ENCODE measurements at regions not wholly inside any gene's neighbourhood (a gene's known extent, or its start where the extent isn't known, plus 50 kb on each side); places are given as distances from the start of the nearest gene placed in this dataset.

- H3K27ac ChIP-seq (ENCODE audit: low read length): no peak overlapping the region
- H3K4me1 ChIP-seq (ENCODE audit: low read length): peaks cover 10% of the 10 kb centered on the region
- no peak overlapping the region for H3K4me3 ChIP-seq (ENCODE audit: low read length)
- no peaks in the 10 kb centered on the region; the same call in 1 of the 2 replicates for H3K27me3 ChIP-seq (ENCODE audit: low read length)
- no peak for DNase-seq
- no peaks in the 10 kb centered on the region for H3K9me2 ChIP-seq (replicated peaks; ENCODE audit: insufficient read depth, low read length)
- H3K4me2 ChIP-seq (ENCODE audit: low read depth, low read length, poor library complexity, severe bottlenecking): no peak overlapping the region
- no peaks in the 10 kb centered on the region for H3K36me3 ChIP-seq (ENCODE audit: insufficient read depth, low read length)
- H2AFZ ChIP-seq (ENCODE audit: low read length): no peak overlapping the region
- H3K9ac ChIP-seq (ENCODE audit: low read length): no peak overlapping the region
- H3K79me2 ChIP-seq (ENCODE audit: low read length): no peaks in the 10 kb centered on the region
- no peaks in the 10 kb centered on the region for H3K9me3 ChIP-seq (ENCODE audit: low read length)
- H4K20me1 ChIP-seq (ENCODE audit: insufficient read depth, low read depth, low read length): no peaks in the 10 kb centered on the region; the same call in 1 of the 2 replicates
Measured at GRCh38 chr2:46845542-46846486, 69.8 kb downstream of the MCFD2 start.

GRCh38 chr2:46844443-46844842 lies 71.2 kb downstream of the MCFD2 start:
- H3K9ac ChIP-seq (ENCODE audit: low read length): no peak overlapping the region
- H3K79me2 ChIP-seq (ENCODE audit: low read length): no peaks in the 10 kb centered on the region
- no peak for DNase-seq
- no peak overlapping the region for H2AFZ ChIP-seq (ENCODE audit: low read length)
- H3K27ac ChIP-seq (ENCODE audit: low read length): no peak overlapping the region
- H3K4me1 ChIP-seq (ENCODE audit: low read length): peaks cover 10% of the 10 kb centered on the region
- H3K36me3 ChIP-seq (ENCODE audit: insufficient read depth, low read length): no peaks in the 10 kb centered on the region
- H3K4me2 ChIP-seq (ENCODE audit: low read depth, low read length, poor library complexity, severe bottlenecking): no peak overlapping the region
- no peaks in the 10 kb centered on the region for H3K9me3 ChIP-seq (ENCODE audit: low read length)
- no peaks in the 10 kb centered on the region; the same call in 1 of the 2 replicates for H3K27me3 ChIP-seq (ENCODE audit: low read length)
- no peaks in the 10 kb centered on the region; the same call in 1 of the 2 replicates for H4K20me1 ChIP-seq (ENCODE audit: insufficient read depth, low read depth, low read length)
- no peaks in the 10 kb centered on the region for H3K9me2 ChIP-seq (replicated peaks; ENCODE audit: insufficient read depth, low read length)
- H3K4me3 ChIP-seq (ENCODE audit: low read length): no peak overlapping the region

- Histone ChIP-seq H3K4me2 (ENCODE audit: low read depth, low read length, poor library complexity, severe bottlenecking) (no peak overlapping the region), H3K27me3 (ENCODE audit: low read length) (no peaks in the 10 kb centered on the region; the same call in 1 of the 2 replicates), H3K4me3 (ENCODE audit: low read length) (no peak overlapping the region), H3K4me1 (ENCODE audit: low read length) (peaks cover 10% of the 10 kb centered on the region), H3K9me2 (replicated peaks; ENCODE audit: insufficient read depth, low read length) (no peaks in the 10 kb centered on the region), H3K79me2 (ENCODE audit: low read length) (no peaks in the 10 kb centered on the region), H4K20me1 (ENCODE audit: insufficient read depth, low read depth, low read length) (no peaks in the 10 kb centered on the region; the same call in 1 of the 2 replicates), H3K9me3 (ENCODE audit: low read length) (no peaks in the 10 kb centered on the region), H3K27ac (ENCODE audit: low read length) (no peak overlapping the region), H2AFZ (ENCODE audit: low read length) (no peak overlapping the region), H3K9ac (ENCODE audit: low read length) (no peak overlapping the region), H3K36me3 (ENCODE audit: insufficient read depth, low read length) (no peaks in the 10 kb centered on the region)
- no peak for DNase-seq
Measured at GRCh38 chr2:46844034-46844433, 71.6 kb downstream of the MCFD2 start.

GRCh38 chr2:46843316-46843715 lies 72.3 kb downstream of the MCFD2 start:
- H3K4me2 ChIP-seq (ENCODE audit: low read depth, low read length, poor library complexity, severe bottlenecking): no peak overlapping the region
- no peaks in the 10 kb centered on the region for H3K79me2 ChIP-seq (ENCODE audit: low read length)
- DNase-seq: no peak
- no peaks in the 10 kb centered on the region for H3K9me3 ChIP-seq (ENCODE audit: low read length)
- H4K20me1 ChIP-seq (ENCODE audit: insufficient read depth, low read depth, low read length): no peaks in the 10 kb centered on the region
- H3K27ac ChIP-seq (ENCODE audit: low read length): no peak overlapping the region
- H3K4me1 ChIP-seq (ENCODE audit: low read length): peaks cover 3% of the 10 kb centered on the region
- H2AFZ ChIP-seq (ENCODE audit: low read length): no peak overlapping the region
- no peaks in the 10 kb centered on the region for H3K36me3 ChIP-seq (ENCODE audit: insufficient read depth, low read length)
- no peak overlapping the region for H3K4me3 ChIP-seq (ENCODE audit: low read length)
- H3K9ac ChIP-seq (ENCODE audit: low read length): no peak overlapping the region
- H3K27me3 ChIP-seq (ENCODE audit: low read length): no peaks in the 10 kb centered on the region
- no peaks in the 10 kb centered on the region for H3K9me2 ChIP-seq (replicated peaks; ENCODE audit: insufficient read depth, low read length)

GRCh38 chr2:46842876-46843275 lies 72.7 kb downstream of the MCFD2 start:
- Histone ChIP-seq H3K27ac (ENCODE audit: low read length) (no peak overlapping the region), H3K4me1 (ENCODE audit: low read length) (no peaks in the 10 kb centered on the region), H3K9me3 (ENCODE audit: low read length) (no peaks in the 10 kb centered on the region), H3K9ac (ENCODE audit: low read length) (no peak overlapping the region), H3K36me3 (ENCODE audit: insufficient read depth, low read length) (no peaks in the 10 kb centered on the region), H3K9me2 (replicated peaks; ENCODE audit: insufficient read depth, low read length) (no peaks in the 10 kb centered on the region), H4K20me1 (ENCODE audit: insufficient read depth, low read depth, low read length) (no peaks in the 10 kb centered on the region), H3K79me2 (ENCODE audit: low read length) (no peaks in the 10 kb centered on the region), H2AFZ (ENCODE audit: low read length) (no peak overlapping the region), H3K4me2 (ENCODE audit: low read depth, low read length, poor library complexity, severe bottlenecking) (no peak overlapping the region), H3K27me3 (ENCODE audit: low read length) (no peaks in the 10 kb centered on the region), H3K4me3 (ENCODE audit: low read length) (no peak overlapping the region)
- no peak for DNase-seq

GRCh38 chr2:46841621-46842020 lies 74.0 kb downstream of the MCFD2 start:
- no peaks in the 10 kb centered on the region for H3K36me3 ChIP-seq (ENCODE audit: insufficient read depth, low read length)
- DNase-seq: peak; percentile 46
- no peaks in the 10 kb centered on the region for H4K20me1 ChIP-seq (ENCODE audit: insufficient read depth, low read depth, low read length)
- H3K4me3 ChIP-seq (ENCODE audit: low read length): no peak overlapping the region
- H3K9me3 ChIP-seq (ENCODE audit: low read length): no peaks in the 10 kb centered on the region
- no peak overlapping the region for H3K9ac ChIP-seq (ENCODE audit: low read length)
- H3K27ac ChIP-seq (ENCODE audit: low read length): no peak overlapping the region
- no peaks in the 10 kb centered on the region for H3K9me2 ChIP-seq (replicated peaks; ENCODE audit: insufficient read depth, low read length)
- no peaks in the 10 kb centered on the region for H3K79me2 ChIP-seq (ENCODE audit: low read length)
- H3K27me3 ChIP-seq (ENCODE audit: low read length): no peaks in the 10 kb centered on the region
- H3K4me2 ChIP-seq (ENCODE audit: low read depth, low read length, poor library complexity, severe bottlenecking): no peak overlapping the region
- H2AFZ ChIP-seq (ENCODE audit: low read length): no peak overlapping the region
- no peaks in the 10 kb centered on the region for H3K4me1 ChIP-seq (ENCODE audit: low read length)

GRCh38 chr2:46839045-46839444 lies 76.6 kb downstream of the MCFD2 start:
- H3K4me3 ChIP-seq (ENCODE audit: low read length): no peak overlapping the region
- no peak for DNase-seq
- no peak overlapping the region for H3K9ac ChIP-seq (ENCODE audit: low read length)
- no peaks in the 10 kb centered on the region for H4K20me1 ChIP-seq (ENCODE audit: insufficient read depth, low read depth, low read length)
- no peaks in the 10 kb centered on the region for H3K27me3 ChIP-seq (ENCODE audit: low read length)
- H3K27ac ChIP-seq (ENCODE audit: low read length): no peak overlapping the region
- H3K79me2 ChIP-seq (ENCODE audit: low read length): no peaks in the 10 kb centered on the region
- H3K4me2 ChIP-seq (ENCODE audit: low read depth, low read length, poor library complexity, severe bottlenecking): no peak overlapping the region
- no peaks in the 10 kb centered on the region for H3K4me1 ChIP-seq (ENCODE audit: low read length)
- H3K9me2 ChIP-seq (replicated peaks; ENCODE audit: insufficient read depth, low read length): no peaks in the 10 kb centered on the region
- no peak overlapping the region for H2AFZ ChIP-seq (ENCODE audit: low read length)
- H3K36me3 ChIP-seq (ENCODE audit: insufficient read depth, low read length): no peaks in the 10 kb centered on the region
- H3K9me3 ChIP-seq (ENCODE audit: low read length): no peaks in the 10 kb centered on the region

- no peak for DNase-seq
- H3K4me3 ChIP-seq (ENCODE audit: low read length): no peak overlapping the region
- no peaks in the 10 kb centered on the region for H3K4me1 ChIP-seq (ENCODE audit: low read length)
- H3K9me2 ChIP-seq (replicated peaks; ENCODE audit: insufficient read depth, low read length): no peaks in the 10 kb centered on the region
- H3K36me3 ChIP-seq (ENCODE audit: insufficient read depth, low read length): no peaks in the 10 kb centered on the region
- H3K4me2 ChIP-seq (ENCODE audit: low read depth, low read length, poor library complexity, severe bottlenecking): no peak overlapping the region
- no peak overlapping the region for H2AFZ ChIP-seq (ENCODE audit: low read length)
- H3K27ac ChIP-seq (ENCODE audit: low read length): no peak overlapping the region
- no peaks in the 10 kb centered on the region for H3K9me3 ChIP-seq (ENCODE audit: low read length)
- H3K9ac ChIP-seq (ENCODE audit: low read length): no peak overlapping the region
- no peaks in the 10 kb centered on the region for H3K27me3 ChIP-seq (ENCODE audit: low read length)
- H3K79me2 ChIP-seq (ENCODE audit: low read length): no peaks in the 10 kb centered on the region
- no peaks in the 10 kb centered on the region for H4K20me1 ChIP-seq (ENCODE audit: insufficient read depth, low read depth, low read length)
Measured at GRCh38 chr2:46837704-46838103, 77.9 kb downstream of the MCFD2 start.

Measured in Karpas-422 (cell line).